Endothelial cell (in vitro differentiated cells): ENCODE measurements at regions not wholly inside any gene's neighbourhood (a gene's known extent, or its start where the extent isn't known, plus 50 kb on each side); places are given as distances from the start of the nearest gene placed in this dataset.

Experiments used
- DNase-seq: peaks from one replicate; pipeline ENCODE4 v3.0.0; 2021; ENCODE audit warnings: low spot score
- H3K27ac Mint-ChIP-seq: one replicate; pipeline ENCODE4 v1.8.0; 2021; ENCODE audit warnings: mixed read lengths, inconsistent platforms; ENCODE audit not compliant: unreplicated experiment
- H3K27me3 Mint-ChIP-seq: one replicate; pipeline ENCODE4 v1.8.0; 2021; ENCODE audit warnings: mild to moderate bottlenecking, moderate library complexity, mixed read lengths, inconsistent platforms; ENCODE audit not compliant: unreplicated experiment
- H3K36me3 Mint-ChIP-seq: one replicate; pipeline ENCODE4 v1.8.0; 2021; ENCODE audit warnings: mild to moderate bottlenecking, low read depth, mixed read lengths, inconsistent platforms; ENCODE audit not compliant: unreplicated experiment
- H3K4me1 Mint-ChIP-seq: one replicate; pipeline ENCODE4 v1.8.0; 2021; ENCODE audit warnings: mild to moderate bottlenecking, mixed read lengths, inconsistent platforms; ENCODE audit not compliant: unreplicated experiment
- H3K4me3 Mint-ChIP-seq: one replicate; pipeline ENCODE4 v1.8.0; 2021; ENCODE audit warnings: mild to moderate bottlenecking, mixed read lengths, inconsistent platforms; ENCODE audit not compliant: unreplicated experiment
- H3K9me3 Mint-ChIP-seq: one replicate; pipeline ENCODE4 v1.8.0; 2021; ENCODE audit warnings: mixed read lengths, inconsistent platforms; ENCODE audit not compliant: unreplicated experiment
- CTCF ChIP-seq: fragments of 200-600 bp; sonication (generic); IDR thresholded peaks from one replicate; pipeline ENCODE4 v1.5.0; 2021; ENCODE audit warnings: antibody characterized with exemption; ENCODE audit not compliant: unreplicated experiment

- no peaks in the 10 kb centered on the region for H3K27me3 Mint-ChIP-seq
- no peak for TF ChIP-seq CTCF
- no peak for DNase-seq
- H3K27ac Mint-ChIP-seq, result no peak overlapping the region
- no peaks in the 10 kb centered on the region for H3K36me3 Mint-ChIP-seq
- no peaks in the 10 kb centered on the region for H3K9me3 Mint-ChIP-seq
- H3K4me1 Mint-ChIP-seq, result peaks cover 20% of the 10 kb centered on the region
- H3K4me3 Mint-ChIP-seq, result no peak overlapping the region
Measured at GRCh38 chr17:27982688-27983087, 59.8 kb upstream of the NLK start.

- Mint-ChIP-seq H3K4me1 (peaks cover 22% of the 10 kb centered on the region), H3K4me3 (no peak overlapping the region), H3K27me3 (no peaks in the 10 kb centered on the region), H3K36me3 (no peaks in the 10 kb centered on the region), H3K9me3 (no peaks in the 10 kb centered on the region), H3K27ac (no peak overlapping the region)
- no peak for TF ChIP-seq CTCF
- no peak for DNase-seq
Measured at GRCh38 chr17:27983853-27984252, 58.6 kb upstream of the NLK start.

- Mint-ChIP-seq H3K27me3 (no peaks in the 10 kb centered on the region), H3K4me3 (no peak overlapping the region), H3K4me1 (peaks cover 24% of the 10 kb centered on the region), H3K27ac (no peak overlapping the region), H3K9me3 (no peaks in the 10 kb centered on the region), H3K36me3 (no peaks in the 10 kb centered on the region)
- no peak for DNase-seq
- no peak for TF ChIP-seq CTCF
Measured at GRCh38 chr17:27984404-27984803, 58.1 kb upstream of the NLK start.

GRCh38 chr17:27984816-27985215, 57.7 kb upstream of the NLK start:
- H3K4me3 Mint-ChIP-seq, result no peak overlapping the region
- no peak for DNase-seq
- H3K9me3 Mint-ChIP-seq, result no peaks in the 10 kb centered on the region
- no peaks in the 10 kb centered on the region for H3K27me3 Mint-ChIP-seq
- TF ChIP-seq CTCF, result no peak
- H3K36me3 Mint-ChIP-seq, result no peaks in the 10 kb centered on the region
- H3K27ac Mint-ChIP-seq, result no peak overlapping the region
- peaks cover 24% of the 10 kb centered on the region for H3K4me1 Mint-ChIP-seq

GRCh38 chr17:27985306-27985705, 57.2 kb upstream of the NLK start:
- no peak for DNase-seq
- H3K27me3 Mint-ChIP-seq, result no peaks in the 10 kb centered on the region
- H3K4me1 Mint-ChIP-seq, result peaks cover 20% of the 10 kb centered on the region
- no peaks in the 10 kb centered on the region for H3K9me3 Mint-ChIP-seq
- H3K36me3 Mint-ChIP-seq, result no peaks in the 10 kb centered on the region
- H3K27ac Mint-ChIP-seq, result no peak overlapping the region
- TF ChIP-seq CTCF, result no peak
- no peak overlapping the region for H3K4me3 Mint-ChIP-seq
